Choroid plexus epithelial cell (primary cell): ENCODE measurements at regions not wholly inside any gene's neighbourhood (a gene's known extent, or its start where the extent isn't known, plus 50 kb on each side); places are given as distances from the start of the nearest gene placed in this dataset.
A peak's percentile ranks its signal among the peaks of the same experiment; 100 is the strongest.

Source experiments
- DNase-seq: peaks from one replicate; pipeline ENCODE4 v3.0.0-alpha.2; 2010; ENCODE audit warnings: low read depth
- H3K4me3 ChIP-seq: 2 replicates; pipeline ENCODE4 v1.5.1; 2011; ENCODE audit warnings: low read depth, mild to moderate bottlenecking, control low read depth, low read length, moderate library complexity
- CTCF ChIP-seq: conservative IDR thresholded peaks from 2 replicates; pipeline ENCODE4 v1.5.1; 2011; ENCODE audit warnings: low read depth, mild to moderate bottlenecking, control low read depth, inconsistent platforms, low read length, moderate library complexity

DNA sequence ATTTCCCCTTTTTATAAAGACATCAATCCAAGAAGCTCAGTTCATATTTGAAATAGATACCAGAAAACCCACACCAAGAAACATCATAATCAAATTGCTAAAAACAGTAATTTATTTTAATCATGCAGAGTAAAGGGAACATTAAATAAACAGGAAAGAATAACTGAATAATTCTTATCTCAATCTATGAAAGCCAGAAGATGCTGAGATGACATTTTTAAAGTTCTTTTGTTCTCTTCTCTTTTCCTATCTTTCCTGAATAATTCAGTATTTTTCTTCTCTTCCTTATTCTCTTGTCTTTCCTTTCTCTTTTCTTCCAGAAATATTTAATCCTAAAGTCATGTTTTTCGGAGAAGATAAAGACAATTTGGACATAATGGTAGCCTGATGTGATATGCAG is 259.0 kb upstream of the OPRM1 start:
- DNase-seq: no peak
- TF ChIP-seq CTCF: no peak
- H3K4me3 ChIP-seq: no peak overlapping the region

- no peak for DNase-seq
- no peak overlapping the region for H3K4me3 ChIP-seq
- no peak for TF ChIP-seq CTCF
These were observed 260.8 kb upstream of the OPRM1 start for GRCh38 chr6:153778216-153778615.

DNA sequence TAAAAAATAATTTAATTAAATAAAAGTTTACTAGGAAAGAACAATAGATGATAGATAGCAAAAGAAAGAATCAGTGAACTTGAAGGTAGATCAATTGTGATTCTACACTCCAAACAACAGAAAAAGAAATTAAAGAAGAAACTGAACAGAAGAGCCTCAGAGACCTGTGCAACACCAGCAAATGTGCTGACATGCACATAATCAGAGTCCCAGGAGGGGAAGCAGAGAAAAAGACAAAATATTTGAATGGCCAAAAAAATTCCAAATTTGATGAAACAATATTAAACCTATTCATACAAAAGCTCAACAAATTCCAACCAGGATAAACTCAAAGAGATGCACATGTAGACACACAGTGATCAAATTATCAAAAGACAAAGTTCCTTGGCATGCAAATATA is 267.5 kb upstream of the OPRM1 start:
- no peak for DNase-seq
- no peak for TF ChIP-seq CTCF
- no peak overlapping the region for H3K4me3 ChIP-seq

DNA sequence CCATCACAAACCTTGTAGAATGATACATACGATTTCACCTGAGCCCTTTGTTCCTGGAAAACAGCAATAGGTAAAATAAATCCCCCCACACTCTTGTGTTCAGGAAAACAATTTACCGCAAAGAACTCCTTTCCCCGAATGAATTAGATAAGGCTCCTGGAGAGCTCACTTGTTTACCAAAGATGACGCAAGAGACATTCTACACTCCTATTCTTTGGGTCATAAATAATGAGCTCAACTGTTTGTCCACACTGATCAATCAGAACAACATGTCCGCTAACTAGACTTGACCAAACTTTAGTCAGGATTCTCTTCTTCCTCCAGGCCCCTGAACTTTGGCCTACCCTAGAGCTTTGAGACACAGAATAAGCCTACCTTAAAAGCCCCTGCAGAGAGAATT is 271.9 kb upstream of the OPRM1 start:
- H3K4me3 ChIP-seq: no peak overlapping the region
- no peak for TF ChIP-seq CTCF
- DNase-seq: no peak

DNA sequence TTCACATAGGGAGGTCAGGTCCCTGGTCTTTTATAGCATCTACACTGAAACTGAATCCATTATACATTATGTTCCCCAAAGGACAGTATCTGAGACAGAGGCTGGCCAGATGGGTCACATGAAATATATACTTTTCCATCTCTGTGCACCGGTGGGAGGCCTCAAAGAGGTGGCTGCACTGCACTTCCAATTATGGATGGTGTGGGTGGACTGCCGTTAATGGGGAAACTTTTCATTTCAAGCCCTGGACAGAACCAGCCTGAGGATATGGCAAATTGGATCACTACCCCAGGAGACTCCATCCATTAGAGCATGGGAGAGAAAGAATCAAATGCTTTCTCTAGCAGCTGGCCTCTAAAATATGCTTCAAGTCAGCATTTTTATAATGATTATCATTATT is 280.5 kb upstream of the OPRM1 start:
- TF ChIP-seq CTCF: no peak

GRCh38 chr6:153735761-153736160 is 303.3 kb upstream of the OPRM1 start:
- no peak for TF ChIP-seq CTCF
- no peak overlapping the region for H3K4me3 ChIP-seq
- no peak for DNase-seq

More for the DNA sequence above, 280.5 kb upstream of the OPRM1 start:
- DNase-seq: no peak
- no peak overlapping the region for H3K4me3 ChIP-seq

DNA sequence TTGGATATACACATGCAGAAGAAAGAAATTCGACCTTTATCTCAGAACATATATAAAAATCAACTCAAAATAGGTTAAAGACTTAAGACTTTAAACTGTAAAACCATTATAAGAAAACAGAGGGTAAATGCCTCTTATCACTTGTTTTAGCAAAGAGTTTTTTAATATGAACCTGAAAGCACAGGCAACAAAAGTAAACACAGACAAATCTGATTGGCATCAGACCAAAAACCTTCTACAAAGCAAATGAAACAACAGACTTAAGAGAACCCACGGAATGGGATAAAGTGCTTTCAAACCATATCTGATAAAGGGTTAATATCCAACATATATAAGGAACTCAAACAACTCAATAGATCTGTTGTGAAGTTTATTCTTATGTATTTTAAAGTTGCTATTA is 309.9 kb upstream of the OPRM1 start:
- H3K4me3 ChIP-seq: no peak overlapping the region
- no peak for TF ChIP-seq CTCF
- peak; percentile 9 for DNase-seq
